SW480 (cell line): ENCODE measurements at regions not wholly inside any gene's neighbourhood (a gene's known extent, or its start where the extent isn't known, plus 50 kb on each side); places are given as distances from the start of the nearest gene placed in this dataset.

Source experiments
- DNase-seq: peaks from one replicate; pipeline ENCODE4 v3.0.0-alpha.2; 2016; ENCODE audit warnings: low spot score

DNA sequence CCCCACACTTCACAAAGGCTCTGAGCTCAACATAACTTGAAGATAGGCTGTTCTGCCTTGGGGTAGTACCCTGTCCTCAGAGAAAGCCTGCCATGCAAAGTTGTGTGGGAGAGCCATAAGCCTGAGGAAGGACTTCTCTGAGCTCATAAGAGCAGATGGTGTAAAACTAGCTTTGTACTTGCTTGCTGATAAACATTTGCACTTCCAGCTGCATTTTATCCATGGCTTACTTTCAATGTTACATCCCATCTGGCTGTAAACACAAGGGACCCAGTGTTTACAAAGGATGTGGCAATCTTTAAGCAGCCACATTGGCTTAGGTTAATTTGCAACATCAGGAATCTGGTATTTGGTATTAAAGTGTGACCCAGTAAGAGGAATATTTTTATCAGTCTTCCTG, 258.1 kb downstream of the IPO8 start:
- no peak for DNase-seq

DNA sequence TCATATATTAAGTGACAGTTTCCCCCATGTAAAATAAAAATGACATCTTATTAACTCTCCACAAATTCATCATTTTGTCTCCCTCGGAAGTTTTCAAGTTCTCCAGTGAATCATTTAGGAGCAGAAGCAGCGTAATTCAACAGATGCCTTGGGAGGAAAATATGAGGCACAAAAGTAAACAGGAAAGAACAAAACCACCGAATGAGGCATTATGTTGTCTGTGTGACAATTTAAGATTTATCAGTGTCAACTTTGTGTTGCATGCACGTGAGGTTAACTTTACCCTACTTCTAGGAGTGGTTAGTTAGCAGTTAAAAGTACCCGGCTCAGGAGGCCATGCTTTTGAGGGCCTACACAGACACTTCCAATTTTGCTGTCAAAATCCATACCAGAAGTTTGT, 258.6 kb downstream of the IPO8 start:
- no peak for DNase-seq

GRCh38 chr12:30428098-30428497, 267.6 kb downstream of the IPO8 start:
- no peak for DNase-seq

- no peak for DNase-seq
Observed at GRCh38 chr12:30427555-30427954, 268.1 kb downstream of the IPO8 start.

DNA sequence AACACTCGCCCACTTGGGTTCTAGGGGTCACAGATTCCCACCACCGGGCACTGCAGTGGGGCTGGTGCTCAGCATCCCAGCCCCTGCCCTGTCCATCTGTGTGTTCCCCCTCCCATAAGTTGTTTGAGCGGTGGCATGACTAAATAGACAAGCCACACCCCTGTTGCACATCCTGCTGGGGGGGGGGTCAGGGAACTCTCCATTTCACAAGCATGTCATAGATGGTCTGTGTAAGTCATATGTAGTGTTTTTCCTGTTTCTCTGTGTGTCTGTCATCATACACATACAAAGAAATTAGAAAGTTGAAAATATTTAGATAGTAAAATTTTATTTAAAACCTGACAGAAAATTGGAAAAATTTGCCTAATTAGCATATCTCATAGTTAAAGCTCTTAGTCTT, 270.2 kb downstream of the IPO8 start:
- DNase-seq: no peak

DNA sequence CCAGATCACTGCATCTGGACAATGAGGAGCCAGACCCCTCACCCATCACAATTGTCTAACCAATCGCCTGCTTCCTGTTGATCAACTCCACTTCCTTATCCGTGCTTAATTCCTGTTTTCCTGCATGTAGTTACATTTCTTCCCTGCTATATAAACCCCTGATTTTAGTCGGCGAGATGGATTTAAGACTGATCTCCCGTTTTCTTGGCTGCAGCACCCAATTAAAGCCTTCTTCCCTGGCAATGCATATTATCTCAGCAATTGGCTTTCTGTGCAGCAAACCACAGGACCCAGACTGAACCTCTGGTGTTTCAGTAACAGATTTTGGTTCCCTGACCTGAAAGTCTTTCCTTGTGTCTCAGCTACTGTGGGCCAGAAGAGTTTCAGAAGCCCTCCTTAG, 272.3 kb downstream of the IPO8 start:
- DNase-seq: no peak

DNA sequence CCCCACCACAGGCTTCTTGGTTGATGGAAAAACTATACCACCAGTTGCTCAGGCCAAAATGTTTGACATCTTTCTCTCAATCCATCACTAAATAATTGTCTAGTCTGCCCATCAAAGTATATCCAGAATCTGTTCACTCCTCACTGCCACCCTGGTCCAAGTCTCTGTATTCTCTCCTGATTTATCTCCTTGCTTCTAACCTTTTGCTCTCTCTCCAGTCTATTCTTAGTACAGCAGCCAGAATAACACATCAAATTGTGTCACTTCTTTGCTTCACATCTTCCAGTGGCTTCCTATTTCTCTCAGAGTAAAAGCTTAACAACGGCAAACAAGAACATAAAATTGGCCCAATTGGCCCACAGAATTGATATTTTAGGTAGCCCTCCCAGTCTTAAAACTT, 272.8 kb downstream of the IPO8 start:
- no peak for DNase-seq

GRCh38 chr12:30420561-30420960, 275.1 kb downstream of the IPO8 start:
- DNase-seq: no peak

DNA sequence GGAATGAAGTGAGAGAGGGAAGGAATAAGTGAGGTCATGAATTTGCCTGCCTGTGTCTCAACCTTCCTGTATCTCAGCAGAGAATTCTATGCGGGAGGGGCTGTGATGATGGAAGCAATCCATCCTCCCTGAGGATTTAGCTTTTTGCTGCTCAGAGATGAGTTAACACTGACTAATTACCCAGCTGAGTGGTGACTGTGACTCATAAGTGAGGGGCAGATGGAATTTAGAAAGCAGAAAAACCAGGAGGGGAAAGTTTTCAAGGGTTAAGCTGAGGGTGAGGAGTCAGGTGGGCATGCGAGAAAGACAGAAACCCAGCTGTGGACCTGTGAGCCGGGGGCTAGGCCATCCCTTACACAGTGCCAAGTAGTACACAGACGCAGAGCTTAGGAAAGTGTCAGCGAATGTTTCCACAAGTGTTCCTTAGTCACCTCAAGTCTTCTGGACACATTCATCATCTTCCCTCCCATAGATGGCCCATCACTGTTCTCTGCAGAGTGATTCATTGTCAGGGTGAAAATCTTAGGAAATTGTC, 277.9 kb downstream of the IPO8 start:
- DNase-seq: no peak

GRCh38 chr12:30416631-30417030, 279.0 kb downstream of the IPO8 start:
- no peak for DNase-seq

DNA sequence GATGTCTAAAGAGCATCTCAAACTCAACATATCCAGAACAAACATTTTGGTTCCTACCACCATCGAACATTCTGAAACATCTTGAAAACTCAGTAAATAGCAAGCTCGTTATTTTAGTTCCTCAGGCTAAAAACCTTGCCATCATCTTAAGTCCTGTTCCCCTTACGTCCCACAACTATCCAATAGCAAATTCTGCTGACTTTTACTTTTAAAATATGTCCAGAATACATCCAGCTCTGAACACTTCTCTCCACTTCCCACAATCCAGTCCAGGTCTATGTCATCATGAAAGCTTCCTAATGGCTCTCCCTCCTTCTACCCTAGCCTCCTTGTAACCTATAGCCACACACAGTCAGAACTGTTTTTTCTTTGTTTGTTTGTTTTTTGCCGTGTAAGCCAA, 279.9 kb downstream of the IPO8 start:
- no peak for DNase-seq

GRCh38 chr12:30414507-30414906, 281.2 kb downstream of the IPO8 start:
- no peak for DNase-seq

DNA sequence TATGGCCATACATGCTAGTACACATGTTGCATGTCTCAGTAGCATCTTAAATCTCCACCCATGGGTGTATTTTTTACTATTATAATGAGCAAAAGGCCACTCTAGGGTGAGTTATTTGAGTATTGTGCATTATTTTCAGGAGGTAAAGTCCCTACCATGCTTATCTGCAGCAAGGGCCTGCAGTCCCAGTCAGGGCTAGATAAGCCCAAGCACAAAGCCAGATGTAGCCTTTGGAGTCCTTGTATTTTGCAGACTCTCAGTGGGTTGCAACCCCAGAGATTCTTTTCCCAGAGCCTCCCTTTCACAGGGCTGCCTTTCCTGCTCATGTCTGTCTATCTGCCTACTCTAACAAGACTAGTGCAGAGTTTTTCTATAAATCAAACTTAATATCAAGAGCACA, 295.3 kb downstream of the IPO8 start:
- no peak for DNase-seq

DNA sequence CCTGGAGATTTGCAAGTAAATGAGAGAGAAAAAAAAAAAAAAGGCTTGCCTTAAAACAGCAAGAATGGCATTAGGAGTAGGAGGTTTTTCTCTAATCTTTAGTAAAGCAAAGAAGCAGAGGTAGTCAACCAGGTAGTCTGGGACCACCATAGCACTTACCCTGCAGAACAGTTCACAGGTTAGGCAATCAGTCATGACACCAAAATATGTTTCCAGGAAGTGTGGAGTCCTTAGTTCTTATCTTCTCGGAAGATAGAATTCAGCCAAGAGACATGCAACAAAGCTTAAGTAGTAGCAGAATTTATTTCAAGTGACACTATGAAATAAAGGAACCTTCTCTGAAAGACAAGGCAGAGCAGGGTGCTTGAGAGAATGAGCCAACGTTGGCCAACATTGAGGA, 295.8 kb downstream of the IPO8 start:
- DNase-seq: no peak

DNA sequence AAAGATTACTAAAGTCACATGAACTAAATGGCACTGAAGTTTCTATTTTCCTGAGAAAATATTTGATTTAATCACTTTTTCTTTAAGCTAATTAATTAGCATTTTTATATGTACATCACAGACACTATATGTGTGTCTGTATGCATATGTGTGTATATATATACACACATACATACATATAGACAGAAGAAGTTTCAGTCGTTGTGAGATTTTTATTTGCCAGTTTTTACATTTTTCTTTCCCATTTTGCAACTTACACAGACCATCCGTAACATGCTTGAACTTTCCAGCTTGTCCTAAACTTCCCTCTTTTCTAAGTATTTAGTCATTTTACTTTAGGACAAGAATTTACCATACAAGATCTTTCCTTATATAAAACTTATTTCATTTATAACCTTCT, 299.1 kb downstream of the IPO8 start:
- no peak for DNase-seq

DNA sequence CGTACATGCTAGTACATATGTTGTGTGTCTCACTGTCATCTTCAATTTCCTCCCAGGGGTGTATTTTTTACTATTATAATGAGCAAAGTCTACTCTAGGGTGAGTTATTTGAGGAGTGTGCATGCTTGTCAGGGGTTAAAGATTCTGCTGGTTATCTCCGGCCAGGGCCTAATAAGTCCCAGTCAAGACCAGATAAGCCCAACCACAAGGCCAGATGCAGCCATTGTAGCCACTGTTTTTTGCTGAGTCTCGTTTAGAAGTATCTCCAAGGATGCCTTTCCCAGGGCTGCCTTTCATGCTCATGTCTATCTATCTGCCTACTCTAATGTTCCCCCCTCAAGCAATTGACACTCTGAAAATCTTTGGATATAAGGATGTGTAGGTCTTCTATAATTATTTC, 300.5 kb downstream of the IPO8 start:
- no peak for DNase-seq

GRCh38 chr12:30391766-30392366, 303.8 kb downstream of the IPO8 start:
- DNase-seq: no peak

- no peak for DNase-seq
Observed at GRCh38 chr12:30385706-30386105, 310.0 kb downstream of the IPO8 start.

GRCh38 chr12:30384976-30385375, 310.7 kb downstream of the IPO8 start:
- DNase-seq: no peak

GRCh38 chr12:30378307-30378706, 317.4 kb downstream of the IPO8 start:
- DNase-seq: no peak

DNA sequence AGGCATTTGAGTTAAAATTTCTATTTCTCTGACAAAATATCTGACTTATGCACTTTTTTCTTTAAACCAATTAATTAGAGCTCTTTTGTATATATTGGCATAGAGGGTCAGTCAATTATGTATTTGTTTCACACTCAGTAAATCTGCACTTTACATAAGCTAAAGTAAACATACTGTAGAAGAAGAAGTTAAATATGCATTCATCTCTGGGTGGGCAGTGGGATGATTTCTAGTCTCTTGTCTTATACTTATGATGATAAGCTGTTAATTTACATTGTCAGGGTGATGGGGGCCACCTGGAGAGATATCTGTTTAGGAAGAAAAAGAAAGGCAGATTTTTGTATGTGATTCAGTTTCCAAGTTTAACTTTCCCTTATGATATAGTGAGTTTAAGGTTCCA, 330.8 kb downstream of the IPO8 start:
- DNase-seq: no peak

DNA sequence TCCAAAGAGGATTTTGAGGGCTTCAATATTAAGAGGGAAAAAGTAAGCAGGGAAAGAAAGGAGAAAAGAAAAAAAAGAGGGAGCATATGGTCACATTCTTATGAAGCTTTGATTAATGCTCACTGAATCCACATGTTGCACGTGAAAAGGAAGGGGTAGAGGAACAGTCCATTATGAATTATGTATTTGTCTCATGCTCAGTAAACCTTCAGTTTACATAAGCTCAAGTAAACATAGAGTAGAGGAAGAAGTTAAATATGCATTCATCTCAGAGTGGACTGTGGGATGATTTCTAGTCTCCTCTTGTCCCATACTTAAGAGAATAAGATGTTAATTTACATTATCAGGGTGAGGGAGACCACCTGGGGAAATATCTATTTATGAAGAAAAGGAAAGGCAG, 334.5 kb downstream of the IPO8 start:
- DNase-seq: no peak

- no peak for DNase-seq
Observed at GRCh38 chr12:30358671-30359070, 337.0 kb downstream of the IPO8 start.

GRCh38 chr12:30357766-30358490, 337.7 kb downstream of the IPO8 start:
- DNase-seq: no peak
